ENCODE measurements at regions not wholly inside any gene's neighbourhood (a gene's known extent, or its start where the extent isn't known, plus 50 kb on each side); places are given as distances from the start of the nearest gene placed in this dataset.

- no peak for TF ChIP-seq ZNF114 (CRISPR knock-in tag; IDR thresholded peaks at IDR 0.05)
- no peak for TF ChIP-seq STAT1 (IDR thresholded peaks at IDR 0.05; ENCODE audit: unreplicated experiment)
- TF ChIP-seq POLR2AphosphoS5 (IDR thresholded peaks at IDR 0.05; ENCODE audit: low read depth), result no peak
- no peak for TF ChIP-seq CTCF (conservative IDR thresholded peaks at IDR 0.05; ENCODE audit: low read depth in 2 of 2)
- no peak for TF ChIP-seq JUNB (IDR thresholded peaks at IDR 0.05; ENCODE audit: unreplicated experiment)
- no peak for TF ChIP-seq ZNF331 (CRISPR knock-in tag; IDR thresholded peaks at IDR 0.05; ENCODE audit: low read depth)
- TF ChIP-seq EZH2phosphoT487 (IDR thresholded peaks at IDR 0.05; ENCODE audit: unreplicated experiment), result no peak
These were observed 173.5 kb upstream of the SPRY4 start (continued) for GRCh38 chr5:142498298-142498697.

DNA sequence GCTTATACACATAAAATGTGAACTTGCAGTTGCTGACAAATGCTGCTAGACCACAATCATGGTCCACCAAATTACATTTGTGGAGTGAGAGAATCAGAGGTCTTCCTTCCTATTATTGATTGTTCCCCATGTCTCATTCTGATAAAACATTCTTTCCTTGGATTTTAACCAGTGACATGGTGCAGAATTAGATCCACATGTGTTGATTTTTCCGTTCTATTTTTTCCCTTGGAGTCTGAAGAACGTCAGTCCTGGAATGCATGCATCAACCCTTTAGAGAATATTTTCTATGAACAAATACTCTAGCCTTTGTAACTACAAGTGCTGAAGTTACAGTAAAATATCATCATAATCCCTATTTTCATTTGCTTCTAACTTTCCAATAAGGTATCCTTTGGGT lies 170.7 kb upstream of the SPRY4 start:
- no peaks in the 10 kb centered on the region for H4K20me1 ChIP-seq (replicated peaks; ENCODE audit: insufficient read depth)
- no peak overlapping the region for H3K4me3 ChIP-seq
- Mint-ChIP-seq H3K4me3 (no peak overlapping the region), H3K27me3 (ENCODE audit: insufficient read depth, low read depth, poor library complexity) (peaks cover 2% of the 10 kb centered on the region), H3K36me3 (ENCODE audit: low read depth) (no peaks in the 10 kb centered on the region), H3K9me3 (no peaks in the 10 kb centered on the region; the same call in 2 of the 3 replicates), H3K27ac (no peak overlapping the region), H3K4me1 (peaks cover 33% of the 10 kb centered on the region)
- no peaks in the 10 kb centered on the region for H3K36me3 ChIP-seq (ENCODE audit: insufficient read depth)
- no peaks in the 10 kb centered on the region for H3K9me2 ChIP-seq (ENCODE audit: insufficient read depth)
- H3K27ac ChIP-seq (ENCODE audit: low read depth), result no peak overlapping the region
- no peaks in the 10 kb centered on the region for H3K27me3 ChIP-seq (ENCODE audit: insufficient read depth)
- H2AFZ ChIP-seq, result no peak overlapping the region
- H3F3A ChIP-seq (replicated peaks; ENCODE audit: low read depth), result 0 out of 2 replicates have a peak, but pooled peaks cover 3% of the 10 kb centered on the region
- H3K4me1 ChIP-seq (ENCODE audit: insufficient read depth), result peaks cover 17% of the 10 kb centered on the region; the same call in 1 of the 2 replicates
- no peaks in the 10 kb centered on the region for H3K79me2 ChIP-seq (replicated peaks; ENCODE audit: insufficient read depth)
- TF ChIP-seq JUNB (IDR thresholded peaks at IDR 0.05; ENCODE audit: unreplicated experiment) (no peak), EZH2phosphoT487 (IDR thresholded peaks at IDR 0.05; ENCODE audit: unreplicated experiment) (no peak), CTCF (conservative IDR thresholded peaks at IDR 0.05; ENCODE audit: low read depth in 2 of 2) (no peak), REST (IDR thresholded peaks at IDR 0.05; ENCODE audit: unreplicated experiment) (no peak), ETS1 (IDR thresholded peaks at IDR 0.05) (no peak), ZNF114 (CRISPR knock-in tag; IDR thresholded peaks at IDR 0.05) (no peak), CREB1 (CRISPR knock-in tag; IDR thresholded peaks at IDR 0.05; ENCODE audit: low read depth) (no peak), NANOG (IDR thresholded peaks at IDR 0.05; ENCODE audit: borderline replicate concordance) (no peak), STAT1 (IDR thresholded peaks at IDR 0.05; ENCODE audit: unreplicated experiment) (no peak), EZH2 (IDR thresholded peaks at IDR 0.05; ENCODE audit: low read depth, unreplicated experiment) (no peak), ZNF331 (CRISPR knock-in tag; IDR thresholded peaks at IDR 0.05; ENCODE audit: low read depth) (no peak)
- DNase-seq (ENCODE audit: low spot score) (no peak), ATAC-seq (no peak)
- H3K4me2 ChIP-seq, result no peak overlapping the region
